GM10248 (cell line): ENCODE measurements at regions not wholly inside any gene's neighbourhood (a gene's known extent, or its start where the extent isn't known, plus 50 kb on each side); places are given as distances from the start of the nearest gene placed in this dataset.

Experiments used
- CTCF ChIA-PET: fragments of 300-600 bp; sonication (Branson Sonifier 250); formaldehyde crosslinking; extraction: SDS; loops from one replicate; lab custom pipeline; 2021; ENCODE audit warnings: antibody characterized with exemption; lab: Yijun Ruan, JAX
- POLR2A ChIA-PET: fragments of 350-650 bp; sonication (Branson Sonifier 250); formaldehyde crosslinking; extraction: SDS; loops from one replicate; lab custom pipeline; 2020; ENCODE audit warnings: antibody characterized with exemption; lab: Yijun Ruan, JAX
- DNase-seq: peaks from one replicate; pipeline ENCODE4 v3.0.0; 2012; ENCODE audit errors: extremely low spot score
- CTCF ChIP-seq: IDR thresholded peaks from 2 replicates; pipeline ENCODE4 v1.5.1; 2012; ENCODE audit warnings: mild to moderate bottlenecking, low read depth; ENCODE audit errors: extremely low read depth, missing control alignments, control extremely low read depth

GRCh38 chr22:47780281-47780875 is 1017.9 kb downstream of the TBC1D22A start:
- ChIA-PET POLR2A (no interaction called here), CTCF (no interaction called here)
- no peak for TF ChIP-seq CTCF
- DNase-seq: no peak

- POLR2A ChIA-PET: no interaction called here
- TF ChIP-seq CTCF: no peak
- DNase-seq: no peak
- CTCF ChIA-PET: no interaction called here
Measured at GRCh38 chr22:47779474-47779873, 1017.0 kb downstream of the TBC1D22A start.

- DNase-seq: no peak
- ChIA-PET POLR2A (no interaction called here), CTCF (no interaction called here)
- TF ChIP-seq CTCF: no peak
Measured at GRCh38 chr22:47778160-47778658, 1015.8 kb downstream of the TBC1D22A start.

GRCh38 chr22:47777426-47777825 is 1015.0 kb downstream of the TBC1D22A start:
- ChIA-PET CTCF (no interaction called here), POLR2A (no interaction called here)
- no peak for TF ChIP-seq CTCF
- no peak for DNase-seq

GRCh38 chr22:47776329-47776728 is 1013.9 kb downstream of the TBC1D22A start:
- TF ChIP-seq CTCF: no peak

GRCh38 chr22:47775686-47776085 is 1013.2 kb downstream of the TBC1D22A start:
- CTCF ChIA-PET: interaction anchor here (1.2 kb wide), 1 partner anchor 20 kb away, joined by 4 read pairs; no protein-coding TSS in a partner anchor
- no peak for DNase-seq
- POLR2A ChIA-PET: no interaction called here
- TF ChIP-seq CTCF: no peak

More at GRCh38 chr22:47776329-47776728, 1013.9 kb downstream of the TBC1D22A start:
- CTCF ChIA-PET: interaction anchor here (1.2 kb wide), 1 partner anchor 19 kb away, joined by 4 read pairs; no protein-coding TSS in a partner anchor
- DNase-seq: no peak
- POLR2A ChIA-PET: no interaction called here
